NOMO-1 (cell line): ENCODE measurements at regions not wholly inside any gene's neighbourhood (a gene's known extent, or its start where the extent isn't known, plus 50 kb on each side); places are given as distances from the start of the nearest gene placed in this dataset.
"Not testable (repeated sequence)": the region's sequence is repeated elsewhere in the genome, so short reads cannot be mapped to it uniquely, and the experiment has no call there.

ENCODE experiments used
- DNase-seq, 2 experiments: peaks; one replicate each; lab custom pipeline; 2025; ENCODE audit not compliant: unreplicated experiment in 2 of 2; lab: John Stamatoyannopoulos, UW

DNA sequence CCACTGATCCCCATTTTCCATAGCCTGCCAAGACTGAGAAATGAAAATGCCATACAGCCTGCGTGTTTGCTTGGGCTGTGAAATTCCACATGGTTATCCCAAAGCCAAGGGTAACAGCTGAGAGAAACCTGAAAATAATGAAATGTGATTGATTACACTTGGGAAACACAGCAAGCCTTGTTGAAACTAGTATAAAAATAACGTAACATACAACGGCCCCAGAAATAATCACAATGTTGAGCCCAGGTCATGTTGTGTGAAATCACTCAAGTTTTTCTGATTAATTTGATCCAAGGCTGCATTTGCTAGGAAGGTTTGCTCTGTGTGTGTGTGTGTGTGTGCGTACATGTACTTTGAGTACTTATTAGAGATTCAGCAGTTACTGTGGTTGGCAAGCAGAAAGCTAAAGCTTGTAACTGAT is 269.0 kb downstream of the OXSM start:
- no peak for DNase-seq

- DNase-seq, result no peak
Observed at GRCh38 chr3:26061947-26062346, 272.1 kb downstream of the OXSM start.

DNA sequence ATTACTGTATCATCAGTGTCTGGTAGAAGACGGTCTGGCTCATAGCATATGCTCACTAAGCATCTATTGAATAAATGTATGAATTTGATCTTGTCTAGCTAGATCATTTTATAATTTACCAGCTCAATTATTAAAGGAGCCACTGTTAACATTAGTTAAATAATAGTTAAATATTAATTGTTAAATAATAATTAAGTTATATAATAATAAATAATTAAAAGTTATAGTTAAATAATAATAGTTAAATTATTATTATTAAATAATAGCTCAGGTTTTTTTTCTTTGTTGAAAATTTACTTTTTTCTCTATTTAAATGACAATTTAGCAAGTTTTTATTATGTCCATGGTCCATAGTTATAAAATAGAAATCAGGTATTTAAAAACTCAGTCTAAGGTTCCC is 274.4 kb downstream of the OXSM start:
- no peak for DNase-seq

GRCh38 chr3:26068890-26069289 is 279.0 kb downstream of the OXSM start:
- no peak for DNase-seq

- no peak for DNase-seq
Observed at GRCh38 chr3:26070854-26071253, 281.0 kb downstream of the OXSM start.

GRCh38 chr3:26074080-26074479 is 284.2 kb downstream of the OXSM start:
- DNase-seq, result no peak

DNA sequence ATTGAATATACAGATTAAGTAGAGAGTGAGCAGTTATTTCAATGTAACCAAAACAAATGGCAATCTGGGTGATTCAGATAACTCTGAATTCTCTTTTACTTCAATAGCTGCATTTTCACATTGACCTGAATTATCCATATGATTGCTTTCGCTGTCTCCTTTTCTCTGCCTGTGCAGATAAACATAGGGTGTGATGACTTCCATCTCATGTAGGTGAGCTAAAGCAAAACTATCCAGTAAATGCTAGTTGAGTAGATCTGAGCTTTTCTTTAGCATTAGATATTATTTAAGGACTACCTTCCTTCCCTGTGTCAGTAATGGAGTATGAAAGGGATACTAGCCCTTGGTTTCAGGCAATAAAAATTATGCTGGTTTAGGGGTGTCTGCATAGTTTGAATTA is 288.6 kb downstream of the OXSM start:
- DNase-seq, result no peak

DNA sequence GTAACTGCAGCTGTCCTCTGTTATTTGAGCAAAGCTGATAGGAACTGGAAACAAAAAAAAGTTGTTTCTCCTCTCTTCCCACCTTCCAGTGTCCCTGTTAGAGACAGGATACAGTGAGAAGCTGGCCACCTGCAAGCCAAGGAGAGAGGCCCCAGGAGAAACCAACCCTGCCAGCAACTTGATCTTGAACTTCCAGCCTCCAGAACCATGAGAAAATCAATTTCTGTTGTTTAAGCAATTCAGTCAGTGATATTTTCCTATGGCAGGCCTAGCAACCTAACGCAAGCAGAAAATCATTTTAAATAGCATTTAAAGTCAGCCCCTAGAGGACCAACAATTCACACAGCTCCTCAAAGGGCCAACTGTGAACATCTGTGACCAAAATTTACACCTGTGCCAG is 291.3 kb downstream of the OXSM start:
- no peak for DNase-seq

DNA sequence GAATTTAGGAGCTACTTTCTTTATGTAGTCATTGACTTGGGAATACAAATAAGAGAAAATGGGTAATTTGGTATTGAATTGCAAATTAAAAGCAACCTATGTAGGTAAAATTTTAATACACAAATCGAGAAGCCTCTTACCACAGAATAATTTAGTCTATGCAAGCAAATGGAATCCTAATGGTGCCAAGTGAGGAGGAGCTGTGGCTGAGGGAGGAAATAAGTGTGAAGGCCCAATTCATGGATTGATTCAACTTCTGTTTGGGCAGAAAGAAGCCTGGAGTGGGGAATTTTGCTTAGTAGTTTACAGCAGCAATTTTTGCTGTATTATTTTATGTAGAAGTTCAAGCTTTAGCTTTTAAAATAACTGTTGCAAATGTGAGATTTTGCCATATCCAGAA is 291.9 kb downstream of the OXSM start:
- DNase-seq, result no peak

GRCh38 chr3:26082911-26083310 is 293.0 kb downstream of the OXSM start:
- no peak for DNase-seq

GRCh38 chr3:26084629-26085028 is 294.7 kb downstream of the OXSM start:
- no peak for DNase-seq

DNA sequence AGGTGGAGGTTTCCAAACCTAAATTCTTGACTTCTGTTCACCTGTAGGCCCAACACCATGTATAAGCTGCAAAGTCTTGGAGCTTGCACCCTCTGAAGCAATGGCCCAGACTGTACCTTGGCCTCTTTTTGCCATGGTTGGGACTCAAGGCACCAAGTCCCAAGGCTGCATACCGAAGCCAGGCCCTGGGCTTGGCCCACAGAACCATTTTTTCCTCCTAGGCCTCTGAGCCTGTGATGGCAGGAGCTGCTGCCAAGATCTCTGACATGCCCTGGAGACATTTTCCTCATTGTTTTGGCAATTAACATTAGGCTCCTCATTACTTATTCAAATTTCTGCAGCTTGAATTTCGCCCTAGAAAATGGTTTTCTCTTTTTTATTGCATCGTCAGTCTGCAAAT is 297.9 kb downstream of the OXSM start:
- DNase-seq, result no peak

DNA sequence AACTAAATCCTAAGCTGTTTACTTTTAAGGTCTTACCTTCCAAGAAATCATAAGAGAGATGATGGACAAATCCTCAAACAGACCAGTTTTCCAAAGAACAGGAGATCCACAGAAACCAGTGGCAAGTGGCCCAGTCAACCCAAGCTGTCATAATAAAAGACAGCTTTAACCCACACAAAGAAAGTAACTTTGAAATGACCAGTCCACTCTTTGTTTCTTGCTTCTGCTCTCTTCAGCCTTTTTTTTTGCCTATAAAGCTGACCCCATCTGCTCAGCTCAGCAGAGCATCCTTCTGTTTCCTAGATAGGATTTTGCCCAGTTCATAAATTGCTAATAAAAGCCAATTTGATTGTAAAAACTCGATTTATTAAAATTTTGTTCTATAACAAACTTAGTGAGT is 299.4 kb downstream of the OXSM start:
- no peak for DNase-seq

DNA sequence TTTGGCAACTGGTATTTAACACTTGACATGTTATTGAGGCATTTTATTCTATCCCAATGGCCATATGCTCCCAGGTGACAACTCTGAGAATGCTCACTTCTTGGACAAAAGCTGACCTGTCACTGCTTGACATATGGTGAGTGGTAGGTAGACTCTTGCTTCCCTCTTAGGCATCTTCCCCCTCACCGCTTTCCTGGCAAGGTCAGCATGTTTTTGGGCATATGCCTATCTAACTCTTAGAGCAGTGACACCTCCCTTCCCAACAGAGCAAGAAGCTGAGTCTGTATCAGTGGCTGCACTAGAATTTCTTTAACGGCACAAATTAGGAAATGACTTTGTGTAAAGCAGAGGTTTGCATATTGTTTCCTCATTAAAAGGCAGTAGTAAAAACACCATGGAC is 300.7 kb downstream of the OXSM start:
- DNase-seq, result no peak

- no peak for DNase-seq
Observed at GRCh38 chr3:26091096-26091495, 301.2 kb downstream of the OXSM start.

DNA sequence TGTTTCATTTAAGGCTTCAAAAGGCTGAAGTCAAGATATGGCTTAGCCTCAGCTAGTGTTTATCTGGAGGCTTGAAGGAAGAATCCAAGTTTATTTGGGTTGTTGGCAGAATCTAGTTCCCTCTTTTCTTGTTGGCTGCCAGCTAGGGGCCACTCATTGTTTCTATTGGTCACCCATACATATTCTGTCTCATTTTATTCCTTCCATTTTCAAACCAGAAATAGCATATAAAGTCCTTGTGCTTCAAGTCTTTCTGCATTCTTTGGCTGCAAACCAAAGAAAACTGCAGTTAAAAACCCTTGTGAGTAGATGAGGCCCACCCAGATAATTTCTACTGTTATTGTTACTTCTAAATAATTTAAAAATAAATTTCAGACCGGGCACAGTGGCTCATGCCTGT is 301.7 kb downstream of the OXSM start:
- no peak for DNase-seq

DNA sequence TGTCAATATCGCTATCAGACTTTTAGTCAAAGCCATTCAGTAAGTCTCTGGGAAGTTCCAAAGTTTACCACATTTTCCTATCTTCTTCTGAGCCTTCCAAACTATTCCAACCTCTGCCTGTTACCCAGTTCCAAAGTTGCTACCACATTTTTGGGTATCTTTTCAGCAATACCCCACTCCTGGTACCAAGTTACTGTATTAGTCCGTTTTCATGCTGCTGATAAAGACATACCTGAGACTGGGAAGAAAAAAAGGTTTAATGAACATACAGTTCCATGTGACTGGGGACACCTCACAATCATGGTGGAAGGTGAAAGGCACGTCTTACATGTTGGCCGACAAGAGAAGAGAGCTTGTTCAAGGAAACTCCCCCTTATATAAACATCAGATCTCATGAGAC is 307.2 kb downstream of the OXSM start:
- DNase-seq, result not testable (repeated sequence)

DNA sequence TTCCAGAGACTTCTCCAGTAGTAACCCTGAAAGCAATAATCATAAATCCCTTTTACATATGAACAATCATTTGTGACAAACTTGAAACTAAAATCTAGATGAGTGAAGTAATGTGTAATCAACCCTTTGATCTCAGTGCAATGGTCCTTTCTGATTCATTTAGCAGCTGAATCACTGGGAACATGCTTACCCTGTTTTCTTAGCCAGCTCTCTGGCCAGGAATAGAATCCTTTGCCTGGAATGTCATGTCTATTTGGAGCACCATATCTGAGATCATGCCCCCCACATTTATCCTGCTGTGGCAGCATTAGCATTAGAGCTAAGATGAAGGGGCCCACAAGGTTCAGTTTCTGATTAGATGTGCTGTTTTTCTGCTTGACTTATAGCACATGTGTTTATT is 309.8 kb downstream of the OXSM start:
- DNase-seq, result no peak

GRCh38 chr3:26100176-26100575 is 310.3 kb downstream of the OXSM start:
- DNase-seq, result no peak

- DNase-seq, result no peak
Observed at GRCh38 chr3:26102376-26102775, 312.5 kb downstream of the OXSM start.

DNA sequence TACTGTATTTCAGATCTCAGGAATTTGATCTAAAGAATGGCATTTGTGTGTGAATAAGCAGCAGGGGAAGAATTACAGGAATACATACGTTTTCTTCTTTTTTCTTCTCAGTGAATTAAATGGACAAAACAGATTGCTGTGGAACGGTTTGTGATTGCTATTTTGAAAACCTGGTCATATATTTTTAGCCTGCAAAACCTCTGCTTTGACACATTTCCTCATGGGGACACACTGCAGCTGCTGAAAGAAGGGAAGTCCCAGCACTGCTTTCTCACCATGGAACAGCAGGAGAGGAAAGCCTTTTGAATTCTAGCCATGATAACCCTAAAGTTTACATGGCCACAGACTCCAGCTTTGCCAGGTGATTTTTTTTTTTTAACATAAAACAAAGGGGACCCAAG is 315.0 kb downstream of the OXSM start:
- no peak for DNase-seq

DNA sequence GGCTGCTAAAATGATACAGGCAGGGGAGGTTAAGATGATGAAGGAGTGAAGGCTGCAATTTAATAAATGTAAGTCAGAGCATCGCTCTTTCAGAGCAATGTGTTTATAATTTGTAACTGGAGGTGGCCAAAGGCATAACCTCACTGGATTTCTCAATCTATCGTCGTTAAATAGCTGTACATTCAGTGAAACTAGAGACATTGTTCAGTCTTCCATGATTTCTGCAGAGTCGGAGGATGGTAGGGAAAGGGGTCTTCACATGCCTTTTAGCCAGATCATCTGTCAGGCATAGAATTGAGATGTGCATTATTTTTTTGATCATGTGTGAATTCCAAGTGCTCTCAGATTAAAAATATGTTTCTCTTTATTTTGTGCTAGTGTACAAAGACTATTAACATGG is 315.4 kb downstream of the OXSM start:
- DNase-seq, result no peak

DNA sequence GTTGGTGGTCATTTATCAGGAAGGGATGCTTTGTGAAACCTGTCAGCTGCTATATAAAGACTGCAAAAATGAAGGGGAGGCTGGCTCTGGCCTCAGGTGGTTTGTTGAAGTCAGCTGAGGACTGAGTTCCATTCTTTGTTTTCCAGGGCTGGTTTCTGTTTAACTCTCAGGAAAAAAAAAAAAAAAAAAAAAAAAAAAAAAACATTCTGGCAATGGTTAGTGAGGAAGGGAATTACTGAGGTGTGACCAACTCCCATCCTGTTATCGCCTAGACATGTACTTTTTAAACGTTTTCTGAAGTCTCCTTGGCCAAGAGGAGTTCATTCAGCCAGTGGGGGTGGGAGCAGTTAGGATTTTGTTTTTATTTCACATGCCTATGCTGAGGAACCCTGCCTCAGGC is 316.3 kb downstream of the OXSM start:
- no peak for DNase-seq
